GM18519 (cell line): ENCODE measurements at regions not wholly inside any gene's neighbourhood (a gene's known extent, or its start where the extent isn't known, plus 50 kb on each side); places are given as distances from the start of the nearest gene placed in this dataset.

Source experiments
- ATAC-seq: cut with Tn5 transposase; IDR thresholded peaks from one replicate; pipeline ENCODE4 v1.9.1; 2021; ENCODE audit warnings: mild to moderate bottlenecking, moderate library complexity; ENCODE audit not compliant: unreplicated experiment, low FRiP score

GRCh38 chrX:30504309-30504708, 73.3 kb downstream of the TASL start:
- no peak for ATAC-seq

- no peak for ATAC-seq
Measured at GRCh38 chrX:30495468-30495867, 82.1 kb downstream of the TASL start.

- ATAC-seq, result no peak
Measured at GRCh38 chrX:30493348-30493747, 84.2 kb downstream of the TASL start.

- ATAC-seq, result no peak
Measured at GRCh38 chrX:30489323-30489722, 88.2 kb downstream of the TASL start.

- ATAC-seq, result peak; percentile 87
Measured at GRCh38 chrX:30488092-30488491, 89.5 kb downstream of the TASL start.

- ATAC-seq, result no peak
Measured at GRCh38 chrX:30483996-30484395, 93.6 kb downstream of the TASL start.

GRCh38 chrX:30468471-30468870, 109.1 kb downstream of the TASL start:
- no peak for ATAC-seq
